ENCODE measurements at regions not wholly inside any gene's neighbourhood (a gene's known extent, or its start where the extent isn't known, plus 50 kb on each side); places are given as distances from the start of the nearest gene placed in this dataset.

DNA sequence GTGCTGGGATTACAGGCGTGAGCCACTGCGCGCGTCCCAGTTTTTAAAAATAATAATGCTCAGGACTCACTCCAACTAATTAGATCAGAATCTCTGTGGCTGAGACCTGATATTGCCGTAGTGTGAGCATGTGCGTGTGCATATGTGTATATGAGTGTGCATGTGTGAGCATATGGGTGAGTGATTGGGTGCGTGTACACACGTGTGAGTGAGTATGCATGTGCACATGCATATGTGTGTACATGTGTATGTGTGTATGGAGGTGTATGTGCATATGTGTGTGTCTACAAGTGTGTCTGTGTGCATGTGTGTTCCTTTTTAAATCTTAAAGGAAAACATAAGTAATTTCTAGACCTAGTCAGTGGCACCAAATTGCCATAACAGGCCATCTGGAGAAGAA is 54.8 kb upstream of the CKS2 start:
- H3K4me1 ChIP-seq (ENCODE audit: control insufficient read depth, extremely low read depth, insufficient read depth, low read length): no peaks in the 10 kb centered on the region
- CTCF ChIA-PET: no interaction called here
- FAIRE-seq: no peak
- no peak for DNase-seq (ENCODE audit: low read depth, low spot score)
- no peak overlapping the region for H3K9ac ChIP-seq (replicated peaks; ENCODE audit: extremely low read depth, insufficient read depth, low read length)
- no peak overlapping the region for H2AFZ ChIP-seq (ENCODE audit: low read depth, low read length)
- TF ChIP-seq GATA2 (IDR thresholded peaks at IDR 0.05; ENCODE audit: insufficient read depth, insufficient read length, low read depth, low read length) (no peak), JUN (IDR thresholded peaks at IDR 0.05; ENCODE audit: borderline replicate concordance, insufficient read depth, insufficient read length, low read depth) (no peak), EZH2 (IDR thresholded peaks at IDR 0.05; ENCODE audit: borderline replicate concordance, low read depth, low read length, severe bottlenecking) (no peak), FOS (IDR thresholded peaks at IDR 0.05; ENCODE audit: borderline replicate concordance, insufficient read depth, low read length) (no peak), POLR2A (IDR thresholded peaks at IDR 0.05; ENCODE audit: low read depth, low read length) (no peak), MYC (IDR thresholded peaks at IDR 0.05; ENCODE audit: low read depth, low read length) (no peak), POLR2AphosphoS5 (IDR thresholded peaks at IDR 0.05; ENCODE audit: insufficient read depth, low read depth, low read length) (no peak)
- TF ChIP-seq, protein P1, sequence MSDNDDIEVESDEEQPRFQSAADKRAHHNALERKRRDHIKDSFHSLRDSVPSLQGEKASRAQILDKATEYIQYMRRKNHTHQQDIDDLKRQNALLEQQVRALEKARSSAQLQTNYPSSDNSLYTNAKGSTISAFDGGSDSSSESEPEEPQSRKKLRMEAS (IDR thresholded peaks at IDR 0.05; ENCODE audit: insufficient read depth, insufficient read length): no peak
- TF ChIP-seq, protein P2, sequence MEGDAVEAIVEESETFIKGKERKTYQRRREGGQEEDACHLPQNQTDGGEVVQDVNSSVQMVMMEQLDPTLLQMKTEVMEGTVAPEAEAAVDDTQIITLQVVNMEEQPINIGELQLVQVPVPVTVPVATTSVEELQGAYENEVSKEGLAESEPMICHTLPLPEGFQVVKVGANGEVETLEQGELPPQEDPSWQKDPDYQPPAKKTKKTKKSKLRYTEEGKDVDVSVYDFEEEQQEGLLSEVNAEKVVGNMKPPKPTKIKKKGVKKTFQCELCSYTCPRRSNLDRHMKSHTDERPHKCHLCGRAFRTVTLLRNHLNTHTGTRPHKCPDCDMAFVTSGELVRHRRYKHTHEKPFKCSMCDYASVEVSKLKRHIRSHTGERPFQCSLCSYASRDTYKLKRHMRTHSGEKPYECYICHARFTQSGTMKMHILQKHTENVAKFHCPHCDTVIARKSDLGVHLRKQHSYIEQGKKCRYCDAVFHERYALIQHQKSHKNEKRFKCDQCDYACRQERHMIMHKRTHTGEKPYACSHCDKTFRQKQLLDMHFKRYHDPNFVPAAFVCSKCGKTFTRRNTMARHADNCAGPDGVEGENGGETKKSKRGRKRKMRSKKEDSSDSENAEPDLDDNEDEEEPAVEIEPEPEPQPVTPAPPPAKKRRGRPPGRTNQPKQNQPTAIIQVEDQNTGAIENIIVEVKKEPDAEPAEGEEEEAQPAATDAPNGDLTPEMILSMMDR (IDR thresholded peaks at IDR 0.05; ENCODE audit: extremely low read depth in 1 of 2, insufficient read depth in 1 of 2, low read depth in 1 of 2, low read length in 2 of 2): no peak
- no peaks in the 10 kb centered on the region for H3K9me3 ChIP-seq (replicated peaks; ENCODE audit: control insufficient read depth, insufficient read depth, low read length)
- no peaks in the 10 kb centered on the region for H3K36me3 ChIP-seq (ENCODE audit: control insufficient read depth in 2 of 2, extremely low read depth in 1 of 2, insufficient read depth in 2 of 2, low read length in 2 of 2)
- H3K27me3 ChIP-seq (ENCODE audit: control insufficient read depth in 2 of 2, insufficient read depth in 2 of 2, low read length in 2 of 2): no peaks in the 10 kb centered on the region
- POLR2A ChIA-PET: no interaction called here
- H3K4me2 ChIP-seq (ENCODE audit: insufficient read depth, low read length): no peak overlapping the region
- no peaks in the 10 kb centered on the region for H3K79me2 ChIP-seq (ENCODE audit: control insufficient read depth, insufficient read depth, low read length)
- H4K20me1 ChIP-seq (replicated peaks; ENCODE audit: control insufficient read depth, extremely low read depth, insufficient read depth, low read length): no peaks in the 10 kb centered on the region
- no peak overlapping the region for H3K4me3 ChIP-seq (replicated peaks in 1 of 3; ENCODE audit: insufficient read depth in 1 of 3, low read depth in 1 of 3, low read length in 3 of 3)
- intact Hi-C loops (cut with micrococcal nuclease) (no loop called here), dilution Hi-C loops (cut with MboI; ENCODE audit: extremely low pct_ligation_motif_present, low sequenced_read_pairs) (no loop called here)
- H3K9me1 ChIP-seq (replicated peaks; ENCODE audit: control insufficient read depth, extremely low read depth, insufficient read depth, low read length): no peaks in the 10 kb centered on the region
- no peak overlapping the region for H3K27ac ChIP-seq (ENCODE audit: insufficient read depth, low read depth, low read length)
- no TSS peak for BruUV-seq (replicated peaks)

Data from endothelial cell of umbilical vein (primary cell).